GM21717 (cell line): ENCODE measurements at regions not wholly inside any gene's neighbourhood (a gene's known extent, or its start where the extent isn't known, plus 50 kb on each side); places are given as distances from the start of the nearest gene placed in this dataset.

Experiments used
- ATAC-seq: cut with Tn5 transposase; IDR thresholded peaks from one replicate; pipeline ENCODE4 v1.9.1; 2021; ENCODE audit warnings: mild to moderate bottlenecking, moderate library complexity; ENCODE audit not compliant: unreplicated experiment

DNA sequence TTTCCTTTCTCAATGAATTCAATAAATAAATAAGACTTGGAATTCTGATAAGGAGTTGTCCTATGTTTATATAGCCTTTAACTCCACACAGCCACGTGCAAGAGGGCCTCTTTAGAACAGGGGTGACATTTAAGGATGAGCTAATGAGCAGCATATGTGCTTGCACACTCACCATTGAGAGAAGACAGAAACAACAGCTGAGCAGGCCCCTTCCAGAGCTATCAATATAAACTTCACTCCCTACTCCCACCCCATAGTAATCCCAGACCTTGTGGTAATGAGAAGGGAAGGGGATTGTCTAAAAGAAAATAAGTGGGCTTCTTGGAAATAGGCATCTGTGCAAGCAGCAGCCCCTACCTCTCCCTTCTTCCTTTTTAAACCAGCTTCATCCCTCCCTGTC is 176.0 kb downstream of the SEC16B start:
- ATAC-seq, result no peak

GRCh38 chr1:177790566-177790965 is 179.3 kb downstream of the SEC16B start:
- ATAC-seq, result no peak

GRCh38 chr1:177789956-177790355 is 179.9 kb downstream of the SEC16B start:
- no peak for ATAC-seq

- no peak for ATAC-seq
Observed at GRCh38 chr1:177786176-177786745, 183.6 kb downstream of the SEC16B start.

GRCh38 chr1:177784936-177785335 is 184.9 kb downstream of the SEC16B start:
- no peak for ATAC-seq

DNA sequence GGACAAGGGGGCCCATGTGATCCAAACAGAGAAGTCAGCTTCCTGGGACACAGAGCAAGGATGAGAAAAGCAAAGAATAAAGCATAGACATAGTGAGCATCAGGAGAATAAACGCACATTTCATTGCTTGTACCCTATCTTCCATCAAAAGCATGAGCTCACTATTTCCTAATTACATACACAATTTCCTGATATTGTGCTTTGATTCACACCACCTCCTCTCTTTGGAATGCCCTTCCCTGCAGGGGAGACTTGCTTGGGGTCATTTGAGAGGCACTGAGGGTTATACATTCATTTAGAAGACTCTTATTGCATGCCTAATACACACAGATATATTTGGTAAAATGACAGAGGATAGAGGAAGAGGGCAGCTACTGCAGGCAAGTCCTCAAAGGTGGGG is 185.4 kb downstream of the SEC16B start:
- ATAC-seq, result no peak

DNA sequence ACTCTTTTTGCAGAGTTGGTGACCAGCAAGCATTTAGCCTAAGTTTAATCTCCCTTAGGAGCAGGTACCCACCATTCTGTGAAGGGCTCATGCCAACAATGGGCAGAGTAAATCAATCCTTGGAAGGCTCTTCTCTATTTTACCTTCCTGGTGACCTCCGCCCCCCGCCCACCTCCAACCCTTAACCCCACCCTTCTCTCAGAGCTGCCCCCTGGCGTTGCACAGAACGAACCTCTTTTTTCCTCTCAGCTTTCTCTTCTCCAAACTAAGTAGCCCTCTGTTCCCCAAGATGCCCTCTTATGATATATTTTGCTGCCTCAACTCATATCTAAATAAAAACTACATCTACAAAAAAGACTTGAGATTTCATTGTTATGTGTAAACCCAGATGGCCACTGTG is 186.8 kb downstream of the SEC16B start:
- no peak for ATAC-seq

DNA sequence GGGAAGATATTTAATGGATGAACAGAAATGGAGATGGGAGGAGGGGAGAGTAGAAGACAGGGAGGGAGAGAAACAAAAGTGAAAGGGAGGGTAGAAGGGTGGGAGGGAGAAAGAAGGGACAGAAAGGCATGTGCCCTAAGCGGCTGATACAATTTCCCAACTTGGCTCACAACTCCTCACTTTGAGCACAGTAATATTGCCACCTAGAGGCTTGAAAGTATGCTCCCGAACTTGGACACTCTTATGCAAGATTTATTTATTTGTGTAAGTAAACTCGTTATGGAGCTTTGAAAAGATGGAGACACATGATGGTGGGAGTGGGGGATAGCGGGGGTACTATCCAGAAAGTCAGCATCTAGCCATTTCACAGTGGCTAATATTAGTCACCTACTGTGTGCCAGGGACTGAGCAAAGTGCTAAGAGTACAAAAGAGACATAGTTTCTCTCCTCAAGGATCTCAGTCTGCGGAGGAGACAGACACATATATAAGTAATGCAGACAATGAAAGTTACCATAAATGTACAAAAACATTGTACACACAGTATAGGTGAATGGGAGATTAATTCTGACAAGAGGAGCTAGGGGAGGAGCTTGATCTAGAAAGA is 189.7 kb downstream of the SEC16B start:
- ATAC-seq, result no peak

- no peak for ATAC-seq
Observed at GRCh38 chr1:177779166-177779965, 190.5 kb downstream of the SEC16B start.

- no peak for ATAC-seq
Observed at GRCh38 chr1:177775924-177776323, 193.9 kb downstream of the SEC16B start.

- ATAC-seq, result no peak
Observed at GRCh38 chr1:177772386-177772960, 197.4 kb downstream of the SEC16B start.

GRCh38 chr1:177771688-177772087 is 198.2 kb downstream of the SEC16B start:
- no peak for ATAC-seq

DNA sequence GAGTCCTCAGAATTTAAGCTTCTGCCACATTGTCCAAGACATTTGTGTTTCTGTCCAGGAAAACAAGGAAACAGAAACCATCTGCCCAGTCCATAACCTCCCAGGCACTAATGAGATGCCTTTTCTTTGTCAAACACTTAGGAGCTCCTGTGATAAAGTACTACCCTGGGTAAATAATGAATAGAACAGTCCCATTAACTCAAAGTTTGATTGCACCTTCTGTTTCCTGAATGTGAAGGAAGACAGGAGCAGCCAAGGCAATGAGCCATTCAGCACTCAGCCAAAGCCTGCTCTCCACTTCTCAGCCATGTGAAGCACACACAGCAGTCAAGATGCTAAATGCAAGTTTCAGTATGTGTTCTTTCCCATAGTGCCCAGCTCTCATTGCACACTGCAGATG is 199.8 kb downstream of the SEC16B start:
- ATAC-seq, result no peak

DNA sequence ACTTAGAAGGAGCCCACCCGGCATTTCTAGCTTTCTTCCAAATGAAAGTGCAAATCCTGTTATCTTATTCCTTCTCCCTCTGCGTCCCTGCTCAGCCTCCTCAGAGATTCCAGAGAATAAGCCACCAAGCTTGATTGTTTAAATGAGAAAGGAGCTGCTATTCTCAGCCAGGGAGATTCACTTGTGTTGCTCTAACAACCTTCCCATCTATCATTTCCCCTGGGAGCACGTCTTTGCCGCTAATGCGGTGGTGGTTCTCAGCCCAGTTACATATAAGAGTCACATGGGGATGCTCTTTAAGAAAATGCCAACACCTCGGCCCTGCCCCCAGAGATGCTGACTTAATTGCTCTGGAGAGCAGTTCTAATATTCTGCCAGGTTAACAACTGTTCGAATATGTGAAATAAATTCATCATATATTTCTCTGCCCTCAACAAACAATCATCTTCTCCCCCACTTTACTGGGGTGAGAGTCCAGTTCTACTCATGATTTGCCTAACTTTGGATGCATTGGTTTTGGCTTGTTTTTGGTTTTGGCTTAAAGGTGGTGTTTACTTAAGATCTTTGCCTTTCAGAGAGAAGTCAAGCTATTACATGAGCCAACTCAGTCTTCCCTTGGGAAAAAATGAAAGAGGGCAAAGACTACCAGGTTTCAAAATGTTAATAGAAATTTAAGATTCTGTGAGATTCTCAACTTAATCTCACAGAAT is 213.9 kb downstream of the SEC16B start:
- ATAC-seq, result no peak

GRCh38 chr1:177754603-177755002 is 215.3 kb downstream of the SEC16B start:
- no peak for ATAC-seq

DNA sequence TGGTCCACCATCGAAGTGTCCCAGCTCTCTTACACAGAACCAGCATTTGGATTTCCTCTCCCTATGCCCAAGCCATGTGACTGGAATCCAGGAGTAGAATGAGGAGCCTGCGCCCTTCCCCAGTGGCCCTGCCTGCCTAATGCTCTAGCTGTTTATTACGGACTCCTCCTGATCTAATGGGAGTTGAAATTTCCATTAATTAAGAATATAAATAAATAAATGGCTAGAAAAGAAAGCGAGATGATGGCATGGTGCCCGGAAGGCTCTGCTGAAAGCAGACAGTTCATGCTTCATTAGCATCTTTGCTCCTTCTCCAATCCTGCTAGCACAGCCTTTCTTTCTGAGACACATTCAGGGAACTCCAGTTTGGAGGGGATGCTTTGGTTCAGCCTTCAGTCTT is 216.2 kb downstream of the SEC16B start:
- no peak for ATAC-seq

DNA sequence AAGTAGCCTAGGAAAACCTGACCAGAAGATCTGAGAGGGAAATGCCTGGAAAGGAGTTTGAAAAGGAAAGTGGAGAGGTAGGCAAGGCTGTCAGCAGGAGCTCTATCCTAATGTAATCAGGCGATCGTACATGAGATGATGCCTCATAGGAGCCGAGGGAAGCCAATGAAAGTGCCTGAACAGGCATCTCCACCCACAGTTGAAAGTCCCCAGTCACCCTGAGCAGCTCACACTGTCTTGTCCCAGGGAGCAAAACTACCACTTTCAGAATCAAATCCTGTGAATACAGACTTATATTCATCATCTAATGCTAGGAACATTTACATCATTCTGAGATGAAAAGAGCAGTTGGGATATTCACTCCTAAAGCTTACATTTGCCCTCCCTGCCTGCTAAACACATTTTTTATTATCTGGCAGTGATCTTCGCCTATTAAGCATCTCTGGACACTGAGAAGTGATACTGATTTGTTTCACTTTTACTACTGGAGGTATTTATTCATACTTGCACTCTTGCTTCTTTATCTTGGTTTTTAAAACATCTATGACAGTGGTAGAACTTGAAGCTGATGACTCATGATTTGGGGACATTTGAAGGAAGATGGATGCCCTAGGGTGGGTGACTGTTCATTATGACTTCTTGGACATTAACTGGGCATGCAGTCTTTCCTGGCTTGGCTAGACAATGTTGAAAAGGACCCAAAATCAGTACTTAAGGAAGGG is 221.6 kb downstream of the SEC16B start:
- no peak for ATAC-seq

DNA sequence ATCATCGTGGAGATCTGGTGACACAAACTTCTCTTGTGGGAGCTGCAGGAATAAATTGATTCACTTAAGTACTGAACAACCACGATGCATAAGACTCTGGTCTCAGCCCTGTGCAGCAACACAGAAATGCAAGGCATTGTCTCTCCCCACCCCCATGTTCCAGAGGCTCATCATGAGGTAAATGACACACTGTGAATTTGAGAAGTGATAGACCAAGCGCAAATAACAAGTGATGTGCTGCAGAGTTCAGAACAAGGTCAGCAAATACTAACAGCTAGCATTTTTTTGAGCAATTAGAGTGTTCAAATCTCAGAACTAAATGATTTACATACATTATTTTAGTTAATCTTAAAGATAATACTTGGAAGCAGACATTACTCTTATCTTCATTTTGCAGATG is 223.7 kb downstream of the SEC16B start:
- ATAC-seq, result no peak

DNA sequence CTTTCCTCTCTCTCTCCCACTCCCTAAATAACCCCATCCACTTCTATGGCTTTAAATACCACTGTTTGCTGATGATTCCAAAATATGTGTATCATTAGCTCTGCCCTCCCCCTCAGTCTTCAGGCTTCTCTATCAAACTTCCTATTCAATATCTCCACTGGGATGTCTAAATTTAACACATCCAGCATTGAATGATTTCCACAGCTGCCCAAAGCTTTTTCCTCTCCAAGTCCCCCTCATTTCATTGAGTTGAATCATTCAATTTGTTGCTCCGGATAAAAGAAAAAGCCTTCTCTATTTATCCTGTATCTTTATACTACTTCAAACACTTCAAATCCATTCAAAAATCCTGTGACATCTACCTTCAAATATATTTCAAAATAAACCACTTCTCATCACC is 225.0 kb downstream of the SEC16B start:
- ATAC-seq, result no peak

DNA sequence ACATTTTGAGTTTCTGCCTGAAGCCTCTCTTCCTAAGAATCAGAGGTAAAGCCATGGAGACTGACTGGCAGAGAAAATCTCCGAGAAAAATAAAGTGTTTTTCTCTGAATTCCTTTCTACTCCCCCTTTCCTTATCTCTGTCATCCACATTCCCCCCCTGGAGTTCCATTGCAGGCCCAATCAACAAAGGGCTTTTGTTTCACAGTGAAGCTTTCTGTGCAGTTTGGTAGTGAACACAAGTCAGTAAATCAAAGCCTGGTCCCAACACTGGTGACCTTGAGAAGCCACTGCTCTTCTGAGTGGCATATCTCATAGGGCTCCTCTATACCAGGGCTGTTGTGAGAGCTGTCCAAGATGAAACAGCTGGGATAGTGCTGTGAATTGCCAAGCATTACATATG is 228.4 kb downstream of the SEC16B start:
- ATAC-seq, result no peak

DNA sequence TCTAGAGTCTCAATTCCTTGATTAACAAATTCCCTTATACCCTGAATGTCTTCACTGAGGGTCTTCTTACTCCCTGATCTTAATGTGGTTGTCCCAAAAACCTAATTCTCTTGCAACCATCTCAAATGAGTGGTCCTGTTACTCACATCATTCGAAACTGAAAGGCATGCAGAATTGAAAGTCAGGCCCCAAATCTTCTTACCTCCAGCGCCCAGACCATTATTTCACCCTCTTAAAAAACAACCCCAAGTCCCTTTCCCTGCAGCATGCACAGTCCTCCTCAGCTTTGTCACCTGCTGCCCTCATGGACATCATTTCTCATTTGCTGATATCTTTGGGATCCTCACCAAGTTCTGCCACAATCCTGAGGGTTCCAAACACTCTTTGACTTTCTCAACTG is 230.1 kb downstream of the SEC16B start:
- no peak for ATAC-seq
